Activated CD4-positive, alpha-beta T cell treated with anti-CD3 and anti-CD28 coated beads, Interleukin-2, amount 10 ng/mL, durations not matched to agents 24 days and 14 days (primary cell): ENCODE measurements at regions not wholly inside any gene's neighbourhood (a gene's known extent, or its start where the extent isn't known, plus 50 kb on each side); places are given as distances from the start of the nearest gene placed in this dataset.

Source experiments
- DNase-seq: peaks from one replicate; pipeline ENCODE4 v3.0.0; 2022
- H3K27ac Mint-ChIP-seq: one replicate; pipeline ENCODE4 v1.8.0; 2022; ENCODE audit warnings: mild to moderate bottlenecking, mixed read lengths
- H3K27me3 Mint-ChIP-seq: one replicate; pipeline ENCODE4 v1.8.0; 2022; ENCODE audit warnings: mixed read lengths
- H3K36me3 Mint-ChIP-seq: one replicate; pipeline ENCODE4 v1.8.0; 2022; ENCODE audit warnings: low read depth, mild to moderate bottlenecking, mixed read lengths
- H3K4me1 Mint-ChIP-seq: one replicate; pipeline ENCODE4 v1.8.0; 2021; ENCODE audit warnings: mixed read lengths
- H3K4me3 Mint-ChIP-seq: one replicate; pipeline ENCODE4 v1.8.0; 2022; ENCODE audit warnings: mild to moderate bottlenecking, moderate library complexity, mixed read lengths
- H3K9me3 Mint-ChIP-seq: one replicate; pipeline ENCODE4 v1.8.0; 2021; ENCODE audit warnings: mixed read lengths
- intact Hi-C: fragments of 100-400 bp; cut with micrococcal nuclease; formaldehyde crosslinking; loops from one replicate; pipeline ENCODE4 v1.15.1; 2023

GRCh38 chr1:195903203-195903602, 705.0 kb downstream of the KCNT2 start:
- Mint-ChIP-seq H3K4me3 (no peak overlapping the region), H3K36me3 (no peaks in the 10 kb centered on the region), H3K27me3 (no peaks in the 10 kb centered on the region), H3K4me1 (no peaks in the 10 kb centered on the region), H3K27ac (no peak overlapping the region), H3K9me3 (no peaks in the 10 kb centered on the region)
- intact Hi-C loops: no loop called here
- no peak for DNase-seq

- no peaks in the 10 kb centered on the region for H3K27me3 Mint-ChIP-seq
- no peak overlapping the region for H3K27ac Mint-ChIP-seq
- no peak overlapping the region for H3K4me3 Mint-ChIP-seq
- H3K36me3 Mint-ChIP-seq: no peaks in the 10 kb centered on the region
- no peaks in the 10 kb centered on the region for H3K4me1 Mint-ChIP-seq
- no peaks in the 10 kb centered on the region for H3K9me3 Mint-ChIP-seq
- no peak for DNase-seq
- intact Hi-C loops: no loop called here
Measured at GRCh38 chr1:195902779-195903178, 705.5 kb downstream of the KCNT2 start.

- no peak for DNase-seq
- Mint-ChIP-seq H3K27me3 (no peaks in the 10 kb centered on the region), H3K27ac (no peak overlapping the region), H3K4me1 (no peaks in the 10 kb centered on the region), H3K4me3 (no peak overlapping the region), H3K9me3 (no peaks in the 10 kb centered on the region), H3K36me3 (no peaks in the 10 kb centered on the region)
- intact Hi-C loops: no loop called here
Measured at GRCh38 chr1:195899762-195900352, 708.4 kb downstream of the KCNT2 start.

GRCh38 chr1:195898924-195899323, 709.3 kb downstream of the KCNT2 start:
- Mint-ChIP-seq H3K27me3 (no peaks in the 10 kb centered on the region), H3K4me1 (no peaks in the 10 kb centered on the region), H3K9me3 (no peaks in the 10 kb centered on the region), H3K4me3 (no peak overlapping the region), H3K36me3 (no peaks in the 10 kb centered on the region), H3K27ac (no peak overlapping the region)
- intact Hi-C loops: no loop called here
- DNase-seq: no peak

- Mint-ChIP-seq H3K27me3 (no peaks in the 10 kb centered on the region), H3K9me3 (no peaks in the 10 kb centered on the region), H3K27ac (no peak overlapping the region), H3K36me3 (no peaks in the 10 kb centered on the region), H3K4me3 (no peak overlapping the region), H3K4me1 (no peaks in the 10 kb centered on the region)
- intact Hi-C loops: no loop called here
- no peak for DNase-seq
Measured at GRCh38 chr1:195898373-195898772, 709.9 kb downstream of the KCNT2 start.

- Mint-ChIP-seq H3K27ac (no peak overlapping the region), H3K9me3 (no peaks in the 10 kb centered on the region), H3K27me3 (no peaks in the 10 kb centered on the region), H3K4me3 (no peak overlapping the region), H3K4me1 (no peaks in the 10 kb centered on the region), H3K36me3 (no peaks in the 10 kb centered on the region)
- DNase-seq: no peak
- intact Hi-C loops: no loop called here
Measured at GRCh38 chr1:195897076-195897475, 711.2 kb downstream of the KCNT2 start.

- H3K36me3 Mint-ChIP-seq: no peaks in the 10 kb centered on the region
- peaks cover 4% of the 10 kb centered on the region for H3K9me3 Mint-ChIP-seq
- H3K27ac Mint-ChIP-seq: no peak overlapping the region
- H3K4me3 Mint-ChIP-seq: no peak overlapping the region
- H3K4me1 Mint-ChIP-seq: no peaks in the 10 kb centered on the region
- intact Hi-C loops: no loop called here
- H3K27me3 Mint-ChIP-seq: no peaks in the 10 kb centered on the region
- no peak for DNase-seq
Measured at GRCh38 chr1:195894411-195894810, 713.8 kb downstream of the KCNT2 start.

- no peaks in the 10 kb centered on the region for H3K36me3 Mint-ChIP-seq
- H3K4me1 Mint-ChIP-seq: no peaks in the 10 kb centered on the region
- peaks cover 4% of the 10 kb centered on the region for H3K9me3 Mint-ChIP-seq
- DNase-seq: no peak
- H3K4me3 Mint-ChIP-seq: no peak overlapping the region
- intact Hi-C loops: no loop called here
- H3K27me3 Mint-ChIP-seq: no peaks in the 10 kb centered on the region
- no peak overlapping the region for H3K27ac Mint-ChIP-seq
Measured at GRCh38 chr1:195886000-195886399, 722.2 kb downstream of the KCNT2 start.

- no peak for DNase-seq
- no peak overlapping the region for H3K4me3 Mint-ChIP-seq
- H3K27ac Mint-ChIP-seq: no peak overlapping the region
- intact Hi-C loops: no loop called here
- no peaks in the 10 kb centered on the region for H3K9me3 Mint-ChIP-seq
- no peaks in the 10 kb centered on the region for H3K4me1 Mint-ChIP-seq
- H3K36me3 Mint-ChIP-seq: no peaks in the 10 kb centered on the region
- H3K27me3 Mint-ChIP-seq: no peaks in the 10 kb centered on the region
Measured at GRCh38 chr1:195878478-195878877, 729.8 kb downstream of the KCNT2 start.

GRCh38 chr1:195876792-195877191, 731.4 kb downstream of the KCNT2 start:
- Mint-ChIP-seq H3K9me3 (no peaks in the 10 kb centered on the region), H3K4me3 (no peak overlapping the region), H3K36me3 (no peaks in the 10 kb centered on the region), H3K4me1 (no peaks in the 10 kb centered on the region), H3K27ac (no peak overlapping the region), H3K27me3 (no peaks in the 10 kb centered on the region)
- no peak for DNase-seq
- intact Hi-C loops: no loop called here

- intact Hi-C loops: no loop called here
- no peaks in the 10 kb centered on the region for H3K4me1 Mint-ChIP-seq
- no peaks in the 10 kb centered on the region for H3K36me3 Mint-ChIP-seq
- H3K4me3 Mint-ChIP-seq: no peak overlapping the region
- no peak overlapping the region for H3K27ac Mint-ChIP-seq
- no peaks in the 10 kb centered on the region for H3K9me3 Mint-ChIP-seq
- no peak for DNase-seq
- no peaks in the 10 kb centered on the region for H3K27me3 Mint-ChIP-seq
Measured at GRCh38 chr1:195872376-195872775, 735.9 kb downstream of the KCNT2 start.

- no peak for DNase-seq
Measured at GRCh38 chr1:195867638-195868037, 740.6 kb downstream of the KCNT2 start.

GRCh38 chr1:195866781-195867222, 741.4 kb downstream of the KCNT2 start:
- Mint-ChIP-seq H3K4me1 (no peaks in the 10 kb centered on the region), H3K36me3 (no peaks in the 10 kb centered on the region), H3K27me3 (no peaks in the 10 kb centered on the region), H3K9me3 (no peaks in the 10 kb centered on the region), H3K27ac (no peak overlapping the region), H3K4me3 (no peak overlapping the region)
- no peak for DNase-seq
- intact Hi-C loops: no loop called here

More at GRCh38 chr1:195867638-195868037, 740.6 kb downstream of the KCNT2 start:
- Mint-ChIP-seq H3K4me3 (no peak overlapping the region), H3K4me1 (no peaks in the 10 kb centered on the region), H3K27me3 (no peaks in the 10 kb centered on the region), H3K27ac (no peak overlapping the region), H3K9me3 (no peaks in the 10 kb centered on the region), H3K36me3 (no peaks in the 10 kb centered on the region)
- intact Hi-C loops: no loop called here

GRCh38 chr1:195866091-195866780, 742.0 kb downstream of the KCNT2 start:
- Mint-ChIP-seq H3K4me3 (no peak overlapping the region), H3K36me3 (no peaks in the 10 kb centered on the region), H3K27ac (no peak overlapping the region), H3K4me1 (no peaks in the 10 kb centered on the region), H3K27me3 (no peaks in the 10 kb centered on the region), H3K9me3 (no peaks in the 10 kb centered on the region)
- intact Hi-C loops: no loop called here
- no peak for DNase-seq

- H3K27me3 Mint-ChIP-seq: no peaks in the 10 kb centered on the region
Measured at GRCh38 chr1:195851804-195852203, 756.4 kb downstream of the KCNT2 start.

More at GRCh38 chr1:195851804-195852203, 756.4 kb downstream of the KCNT2 start:
- DNase-seq: no peak
- no peak overlapping the region for H3K27ac Mint-ChIP-seq
- no peaks in the 10 kb centered on the region for H3K4me1 Mint-ChIP-seq
- no peaks in the 10 kb centered on the region for H3K9me3 Mint-ChIP-seq
- no peaks in the 10 kb centered on the region for H3K36me3 Mint-ChIP-seq
- no peak overlapping the region for H3K4me3 Mint-ChIP-seq
- intact Hi-C loops: no loop called here
